Thyroid gland (tissue), 4 donors: ENCODE measurements at regions not wholly inside any gene's neighbourhood (a gene's known extent, or its start where the extent isn't known, plus 50 kb on each side); places are given as distances from the start of the nearest gene placed in this dataset.

Source experiments
- DNase-seq, 2 donors: peaks; one replicate each; pipeline ENCODE4 v3.0.0-alpha.2; 2019
- H3K27ac ChIP-seq, 3 donors: fragments of 200-600 bp; sonication (generic); 1 replicate in 2 of 3; 2 replicates in 1 of 3; pipeline ENCODE4 v1.5.1; 2016 to 2019; ENCODE audit warnings: mild to moderate bottlenecking in 1 of 3, moderate library complexity in 1 of 3
- H3K27me3 ChIP-seq: fragments of 200-600 bp; sonication (generic); one replicate; pipeline ENCODE4 v1.5.1; 2019
- H3K36me3 ChIP-seq, 2 donors: fragments of 200-600 bp; sonication (generic); one replicate each; pipeline ENCODE4 v1.5.1; 2016 to 2019
- H3K4me1 ChIP-seq, 2 donors: fragments of 200-600 bp; sonication (generic); one replicate each; pipeline ENCODE4 v1.5.1; 2017 to 2019
- H3K4me3 ChIP-seq, 3 donors: fragments of 200-600 bp; sonication (generic); replicated peaks in 1 of 3; 1 replicate in 2 of 3; 2 replicates in 1 of 3; pipeline ENCODE4 v1.5.1; 2016; ENCODE audit warnings: mild to moderate bottlenecking in 1 of 3
- H3K9me3 ChIP-seq: fragments of 200-600 bp; sonication (generic); one replicate; pipeline ENCODE4 v1.5.1; 2017
- CTCF ChIP-seq, 6 experiments: fragments of 200-600 bp in 3 of 6; fragments of 450-650 bp in 3 of 6; sonication (generic) in 3 of 6; IDR thresholded peaks; one replicate each; pipeline ENCODE4 v1.5.1; 2016 to 2019; ENCODE audit warnings: antibody characterized with exemption in 6 of 6, mild to moderate bottlenecking in 2 of 6, inconsistent platforms in 1 of 6, moderate library complexity in 1 of 6
- POLR2A ChIP-seq, 2 donors: fragments of 450-650 bp; IDR thresholded peaks; one replicate each; pipeline ENCODE4 v1.6.1; 2017; ENCODE audit warnings: antibody characterized with exemption in 2 of 2, mild to moderate bottlenecking in 2 of 2, moderate library complexity in 1 of 2
- WGBS, 2 donors: methylation state at CpG; one replicate each; pipeline ENCODE4 v1.1.5; 2017; 5-methylcytosine and 5-hydroxymethylcytosine counted together
- intact Hi-C: fragments of 100-400 bp; cut with DNase I; formaldehyde crosslinking; loops from one replicate; pipeline ENCODE4 v1.15.1; 2023

DNA sequence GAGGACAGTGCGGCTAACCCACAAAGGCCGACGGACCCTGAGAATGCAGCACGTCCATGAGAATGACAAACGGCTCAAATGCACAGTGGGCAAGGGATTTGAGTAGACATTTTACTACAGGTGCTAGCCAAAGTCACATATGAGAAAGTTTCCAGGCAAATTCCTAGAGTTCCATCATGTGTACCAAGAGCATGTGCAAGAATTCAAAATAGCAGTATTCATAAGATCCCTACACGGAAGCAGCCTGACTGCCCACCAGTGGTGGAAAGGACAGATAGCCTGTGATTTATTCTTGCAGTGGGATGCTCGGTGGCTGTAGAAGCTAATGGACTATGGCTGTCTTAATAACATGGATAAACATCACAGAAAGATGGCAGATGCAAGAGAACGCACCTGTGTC, 68.0 kb downstream of the RGS12 start:
- intact Hi-C loops = no loop called here
- DNase-seq = no peak
- WGBS, 2 donors = 89 to 93% methylated on average over 8 of the region's 8 CpGs
- no peak for TF ChIP-seq CTCF (IDR thresholded peaks at IDR 0.05)
- TF ChIP-seq POLR2A (IDR thresholded peaks at IDR 0.05) = no peak
- no peak overlapping the region for H3K27ac ChIP-seq
- no peaks in the 10 kb centered on the region for H3K9me3 ChIP-seq
- no peaks in the 10 kb centered on the region for H3K36me3 ChIP-seq
- H3K4me3 ChIP-seq = no peak overlapping the region
- H3K27me3 ChIP-seq = no peaks in the 10 kb centered on the region
- no peaks in the 10 kb centered on the region for H3K4me1 ChIP-seq

- intact Hi-C loops = no loop called here
- no peak overlapping the region for H3K27ac ChIP-seq
- 95% methylated on average over 12 of the region's 12 CpGs for WGBS, 2 donors
Measured at GRCh38 chr4:3361406-3361805, 68.6 kb downstream of the RGS12 start.

DNA sequence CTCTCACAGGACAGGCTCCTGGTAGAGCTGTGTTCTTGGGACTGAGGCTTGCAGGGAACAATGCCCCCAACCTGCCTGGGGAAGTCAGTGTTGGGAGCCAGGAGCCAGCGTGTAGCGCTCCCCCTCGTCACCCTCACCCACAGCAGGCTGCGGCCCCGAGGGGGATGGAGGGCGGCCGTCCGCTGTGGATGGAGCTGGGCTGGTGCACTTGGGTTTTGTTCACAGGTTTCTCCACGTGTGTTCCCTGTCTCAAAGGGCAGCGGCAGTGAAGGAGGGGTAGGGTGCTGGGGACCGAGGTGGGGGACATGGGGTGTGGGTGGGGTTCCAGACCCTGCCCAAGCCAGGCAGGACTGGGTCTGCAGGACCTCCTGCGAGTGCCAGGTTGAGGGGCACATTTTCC, 69.1 kb downstream of the RGS12 start:
- intact Hi-C loops = no loop called here
- no peak for DNase-seq
- no peak overlapping the region for H3K4me3 ChIP-seq
- WGBS, 2 donors = 86 to 96% methylated on average over 7 to 12 of the region's 12 CpGs
- no peaks in the 10 kb centered on the region for H3K9me3 ChIP-seq
- H3K27me3 ChIP-seq = no peaks in the 10 kb centered on the region
- H3K4me1 ChIP-seq = no peaks in the 10 kb centered on the region
- no peak overlapping the region for H3K27ac ChIP-seq
- H3K36me3 ChIP-seq = no peaks in the 10 kb centered on the region
- no peak for TF ChIP-seq POLR2A (IDR thresholded peaks at IDR 0.05)
- no peak for TF ChIP-seq CTCF (IDR thresholded peaks at IDR 0.05)

More at GRCh38 chr4:3361406-3361805, 68.6 kb downstream of the RGS12 start:
- Histone ChIP-seq H3K9me3 (no peaks in the 10 kb centered on the region), H3K4me3 (no peak overlapping the region), H3K27me3 (no peaks in the 10 kb centered on the region), H3K36me3 (no peaks in the 10 kb centered on the region), H3K4me1 (no peaks in the 10 kb centered on the region)
- DNase-seq = no peak
- TF ChIP-seq POLR2A (IDR thresholded peaks at IDR 0.05) (no peak), CTCF (IDR thresholded peaks at IDR 0.05) (no peak)

DNA sequence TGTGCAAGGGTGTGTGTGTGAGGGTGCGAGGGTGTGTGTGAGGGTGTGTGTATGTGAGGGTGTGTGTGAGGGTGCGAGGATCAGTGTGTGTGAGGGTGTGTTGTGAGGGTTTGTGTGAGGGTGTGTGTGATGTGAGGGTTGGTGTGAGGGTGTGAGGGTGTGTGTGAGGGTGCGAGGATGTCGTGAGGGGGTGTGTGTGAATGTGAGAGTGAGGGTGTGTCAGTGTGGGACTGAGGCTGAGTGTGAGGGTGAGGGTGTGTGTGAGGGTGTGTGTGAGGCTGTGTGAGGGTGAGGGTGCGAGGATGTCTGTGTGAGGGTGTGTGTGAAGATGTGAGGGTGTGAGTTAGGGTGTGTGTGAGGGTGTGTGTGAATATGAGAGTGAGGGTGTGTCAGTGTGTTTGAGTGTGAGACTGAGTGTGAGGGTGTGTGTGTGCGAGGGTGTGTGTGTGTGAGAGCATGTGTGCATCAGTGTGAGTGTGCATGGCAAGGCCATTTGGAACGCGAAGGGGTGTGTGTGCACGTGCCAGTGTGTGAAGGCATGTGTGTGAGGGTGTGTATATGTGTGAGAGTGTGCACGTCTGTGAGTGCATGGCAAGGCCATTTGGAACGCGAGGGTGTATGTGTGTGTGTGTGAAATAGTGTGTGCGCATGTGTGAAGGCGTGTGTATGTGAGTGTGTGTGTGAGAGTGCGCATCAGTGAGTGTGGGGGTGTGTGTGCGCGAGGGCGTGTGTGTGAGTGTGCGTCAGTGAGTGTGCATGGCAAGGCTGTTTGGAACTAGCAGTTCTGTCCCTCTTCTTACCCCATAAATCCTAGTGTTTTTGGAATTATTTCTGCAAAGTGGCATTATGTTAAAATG, 69.8 kb downstream of the RGS12 start:
- no peak for DNase-seq
- no peak for TF ChIP-seq CTCF (IDR thresholded peaks at IDR 0.05)
- TF ChIP-seq POLR2A (IDR thresholded peaks at IDR 0.05) = no peak
- no peaks in the 10 kb centered on the region for H3K9me3 ChIP-seq
- intact Hi-C loops = no loop called here
- no peak overlapping the region for H3K4me3 ChIP-seq
- no peaks in the 10 kb centered on the region for H3K4me1 ChIP-seq
- WGBS, 2 donors = 96 to 97% methylated on average over 19 of the region's 19 CpGs
- H3K27me3 ChIP-seq = no peaks in the 10 kb centered on the region
- H3K27ac ChIP-seq = no peak overlapping the region
- no peaks in the 10 kb centered on the region for H3K36me3 ChIP-seq

GRCh38 chr4:3363411-3364141, 70.8 kb downstream of the RGS12 start:
- WGBS, 2 donors = 88 to 89% methylated on average over 27 to 30 of the region's 30 CpGs
- TF ChIP-seq CTCF (IDR thresholded peaks at IDR 0.05) = no peak
- no peak for TF ChIP-seq POLR2A (IDR thresholded peaks at IDR 0.05)

More at GRCh38 chr4:3363411-3364141, 70.8 kb downstream of the RGS12 start:
- H3K9me3 ChIP-seq = no peaks in the 10 kb centered on the region
- H3K36me3 ChIP-seq = no peaks in the 10 kb centered on the region
- intact Hi-C loops = no loop called here
- DNase-seq = no peak
- H3K27ac ChIP-seq = no peak overlapping the region
- H3K4me3 ChIP-seq = no peak overlapping the region
- no peaks in the 10 kb centered on the region for H3K27me3 ChIP-seq
- no peaks in the 10 kb centered on the region for H3K4me1 ChIP-seq
